OCI-LY7 (cell line): ENCODE measurements at regions not wholly inside any gene's neighbourhood (a gene's known extent, or its start where the extent isn't known, plus 50 kb on each side); places are given as distances from the start of the nearest gene placed in this dataset.

ENCODE experiments used
- CTCF ChIP-seq: fragments of 200-600 bp; sonication (generic); conservative IDR thresholded peaks from 2 replicates; pipeline ENCODE4 v1.5.1; 2014; ENCODE audit warnings: mild to moderate bottlenecking, antibody characterized with exemption, low read length, moderate library complexity, mixed read lengths
- EZH2phosphoT487 ChIP-seq: fragments of 200-600 bp; sonication (generic); IDR thresholded peaks from 2 replicates; pipeline ENCODE4 v1.6.1; 2018; ENCODE audit warnings: low read depth, borderline replicate concordance, mild to moderate bottlenecking, mixed run types, antibody characterized with exemption, low read length, moderate library complexity, mixed read lengths

- TF ChIP-seq CTCF (no peak), EZH2phosphoT487 (no peak)
Observed at GRCh38 chr18:22067682-22068081, 101.7 kb upstream of the GATA6 start.
